Thoracic aorta (tissue), 2 donors: ENCODE measurements at regions not wholly inside any gene's neighbourhood (a gene's known extent, or its start where the extent isn't known, plus 50 kb on each side); places are given as distances from the start of the nearest gene placed in this dataset.

Experiments used
- ATAC-seq: fragments of 150-250 bp; one replicate; pipeline ENCODE4 v1.8.0; 2017; ENCODE audit warnings: low read depth; ENCODE audit not compliant: insufficient number of reproducible peaks, low FRiP score
- DNase-seq: peaks from one replicate; pipeline ENCODE4 v3.0.0-alpha.2; 2020; ENCODE audit warnings: low spot score
- H3K27ac ChIP-seq, 2 donors: fragments of 200-600 bp; sonication (generic); 1 replicate in 1 of 2; 2 replicates in 1 of 2; pipeline ENCODE4 v1.5.1; 2016; ENCODE audit warnings: mild to moderate bottlenecking in 2 of 2, moderate library complexity in 2 of 2
- H3K27me3 ChIP-seq: fragments of 200-600 bp; sonication (generic); replicated peaks from 2 replicates; pipeline ENCODE4 v1.6.0; 2016; ENCODE audit warnings: mild to moderate bottlenecking; ENCODE audit not compliant: insufficient read depth
- H3K36me3 ChIP-seq: fragments of 200-600 bp; sonication (generic); one replicate; pipeline ENCODE4 v1.5.1; 2016
- H3K4me1 ChIP-seq, 2 donors: fragments of 200-600 bp; sonication (generic); 1 replicate in 1 of 2; 2 replicates in 1 of 2; pipeline versions ENCODE4 v1.5.1 to v1.6.0; 2016; ENCODE audit warnings: low read depth in 2 of 2, mild to moderate bottlenecking in 1 of 2; ENCODE audit not compliant: control insufficient read depth in 1 of 2
- H3K4me3 ChIP-seq: fragments of 200-600 bp; sonication (generic); 2 replicates; pipeline ENCODE4 v1.5.1; 2016; ENCODE audit warnings: mild to moderate bottlenecking
- H3K9me3 ChIP-seq: fragments of 200-600 bp; sonication (generic); 2 replicates; pipeline ENCODE4 v1.5.1; 2016
- TF ChIP-seq, protein P1 (sequence below): fragments of 200-600 bp; sonication (generic); IDR thresholded peaks from one replicate; pipeline ENCODE4 v1.5.1; 2019; ENCODE audit warnings: antibody characterized with exemption

DNA sequence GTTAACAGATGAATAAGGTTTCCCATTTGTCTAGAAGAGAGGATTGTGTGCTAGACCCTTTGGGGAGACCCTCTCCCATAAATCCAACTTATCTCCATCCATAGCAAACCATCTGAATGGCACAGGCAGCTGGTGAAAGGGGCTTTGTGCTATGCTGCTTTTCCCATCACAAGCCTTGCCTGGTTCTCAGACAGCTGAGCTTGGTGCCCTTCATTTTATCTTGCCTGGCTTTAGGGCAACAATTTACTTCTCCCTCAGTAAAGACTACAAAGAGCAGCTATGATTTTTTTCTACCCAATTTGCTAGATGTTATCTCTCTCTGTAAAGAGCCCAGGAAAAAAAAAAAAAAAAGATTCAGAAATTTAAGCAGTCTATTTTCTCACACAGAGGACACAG, 117.0 kb upstream of the COL21A1 start:
- peaks cover 0 to 15% of the 10 kb centered on the region in 2 donors for H3K4me1 ChIP-seq
- H3K27ac ChIP-seq: no peak overlapping the region
- TF ChIP-seq, protein P1, sequence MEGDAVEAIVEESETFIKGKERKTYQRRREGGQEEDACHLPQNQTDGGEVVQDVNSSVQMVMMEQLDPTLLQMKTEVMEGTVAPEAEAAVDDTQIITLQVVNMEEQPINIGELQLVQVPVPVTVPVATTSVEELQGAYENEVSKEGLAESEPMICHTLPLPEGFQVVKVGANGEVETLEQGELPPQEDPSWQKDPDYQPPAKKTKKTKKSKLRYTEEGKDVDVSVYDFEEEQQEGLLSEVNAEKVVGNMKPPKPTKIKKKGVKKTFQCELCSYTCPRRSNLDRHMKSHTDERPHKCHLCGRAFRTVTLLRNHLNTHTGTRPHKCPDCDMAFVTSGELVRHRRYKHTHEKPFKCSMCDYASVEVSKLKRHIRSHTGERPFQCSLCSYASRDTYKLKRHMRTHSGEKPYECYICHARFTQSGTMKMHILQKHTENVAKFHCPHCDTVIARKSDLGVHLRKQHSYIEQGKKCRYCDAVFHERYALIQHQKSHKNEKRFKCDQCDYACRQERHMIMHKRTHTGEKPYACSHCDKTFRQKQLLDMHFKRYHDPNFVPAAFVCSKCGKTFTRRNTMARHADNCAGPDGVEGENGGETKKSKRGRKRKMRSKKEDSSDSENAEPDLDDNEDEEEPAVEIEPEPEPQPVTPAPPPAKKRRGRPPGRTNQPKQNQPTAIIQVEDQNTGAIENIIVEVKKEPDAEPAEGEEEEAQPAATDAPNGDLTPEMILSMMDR: no peak

DNA sequence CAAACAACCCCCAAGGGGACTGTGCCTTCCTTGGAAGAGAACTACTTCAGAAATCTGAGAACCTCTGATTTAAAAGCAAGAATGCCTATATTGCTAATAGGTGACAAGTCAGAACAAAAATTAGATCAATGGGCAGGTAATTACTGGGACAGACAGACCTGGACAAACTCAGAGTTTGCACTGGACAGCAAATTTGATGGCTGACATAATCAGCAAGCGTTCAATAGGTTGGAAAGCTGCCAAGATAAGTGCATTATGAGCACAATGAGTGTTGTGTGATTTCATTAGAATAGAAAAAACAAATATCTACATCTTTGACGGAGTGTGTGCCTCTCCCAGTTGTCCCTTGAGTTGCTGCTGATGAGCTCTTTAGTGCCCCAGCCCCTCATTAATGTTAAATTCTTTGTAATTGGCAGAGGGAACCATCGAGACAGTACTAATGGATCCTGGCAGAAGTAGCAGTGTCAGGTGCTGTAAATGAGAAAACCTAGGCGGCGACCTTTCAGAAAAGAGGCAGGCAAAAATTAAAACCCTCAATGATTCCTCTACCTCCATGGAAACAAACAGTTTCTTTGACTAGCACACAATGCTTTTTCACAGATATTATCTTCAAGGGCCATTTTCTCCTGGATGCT, 116.5 kb upstream of the COL21A1 start:
- DNase-seq (no peak), ATAC-seq (no peak)
- Histone ChIP-seq H3K4me3 (no peak overlapping the region), H3K27me3 (no peaks in the 10 kb centered on the region), H3K36me3 (no peaks in the 10 kb centered on the region), H3K27ac (no peak overlapping the region), H3K4me1 (peaks cover 0 to 15% of the 10 kb centered on the region in 2 donors), H3K9me3 (no peaks in the 10 kb centered on the region)
- TF ChIP-seq, protein P1: no peak

More for the DNA sequence above, 117.0 kb upstream of the COL21A1 start:
- ATAC-seq (no peak), DNase-seq (no peak)
- no peaks in the 10 kb centered on the region for H3K27me3 ChIP-seq
- H3K4me3 ChIP-seq: no peak overlapping the region
- H3K9me3 ChIP-seq: no peaks in the 10 kb centered on the region
- no peaks in the 10 kb centered on the region for H3K36me3 ChIP-seq

DNA sequence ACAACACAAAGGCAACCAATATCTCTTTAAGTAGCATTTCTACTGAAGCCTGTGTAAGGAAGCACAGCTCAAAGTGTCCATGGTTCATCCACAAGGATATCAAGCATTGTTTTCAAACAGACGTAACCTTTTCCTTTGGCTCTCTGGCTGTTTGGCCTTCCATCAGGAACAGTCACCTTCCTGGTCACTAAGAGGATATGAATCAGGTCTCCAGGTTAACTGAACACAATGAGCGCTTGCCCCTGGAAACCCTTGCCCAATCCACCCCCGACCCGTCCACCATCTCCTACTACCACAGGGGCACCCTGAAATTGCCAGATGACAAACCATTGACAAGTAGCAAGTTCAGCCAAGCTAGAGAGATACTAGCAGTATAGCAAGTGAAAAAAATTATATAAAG, 114.4 kb upstream of the COL21A1 start:
- Histone ChIP-seq H3K4me1 (peaks cover 0 to 15% of the 10 kb centered on the region in 2 donors), H3K36me3 (no peaks in the 10 kb centered on the region), H3K27ac (no peak overlapping the region), H3K27me3 (no peaks in the 10 kb centered on the region), H3K4me3 (no peak overlapping the region), H3K9me3 (no peaks in the 10 kb centered on the region)
- no peak for ATAC-seq
- TF ChIP-seq, protein P1: no peak
- DNase-seq: no peak

DNA sequence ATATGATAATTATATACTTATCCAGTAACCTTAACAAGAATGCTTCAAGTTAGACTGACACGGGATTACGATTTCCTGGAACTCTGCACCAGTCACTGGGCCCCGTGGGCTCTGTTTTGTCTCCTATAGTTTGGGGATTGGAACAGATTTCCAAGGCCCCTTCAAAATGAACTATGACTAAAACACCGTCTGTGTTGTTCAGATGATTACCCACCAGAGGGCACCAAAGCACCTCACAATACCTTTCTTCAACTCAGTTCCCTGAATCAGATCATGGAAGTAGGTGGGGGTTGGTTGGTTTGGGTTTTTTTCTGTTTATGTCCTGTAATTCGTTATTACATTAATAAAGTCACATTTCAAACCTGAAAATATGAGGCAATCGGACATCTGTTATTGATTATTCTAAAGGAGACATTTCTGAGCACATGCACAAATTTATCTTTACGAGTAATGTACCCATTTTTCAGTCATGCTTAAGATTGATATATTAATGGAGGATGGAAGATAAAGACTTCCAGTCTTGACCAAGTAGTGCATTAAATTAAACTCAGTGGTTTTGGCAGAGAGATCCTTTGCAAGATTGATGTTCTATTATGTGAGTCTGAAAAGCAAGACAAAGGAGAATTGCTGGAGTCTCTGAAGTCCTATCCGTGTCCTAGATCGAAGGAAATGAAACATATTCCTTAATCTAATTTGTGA, 112.0 kb upstream of the COL21A1 start:
- no peaks in the 10 kb centered on the region for H3K9me3 ChIP-seq
- TF ChIP-seq, protein P1: peak; percentile 82
- DNase-seq: peak; percentile 38
- no peak overlapping the region for H3K27ac ChIP-seq
- H3K4me1 ChIP-seq: peaks cover 0 to 3% of the 10 kb centered on the region in 2 donors
- peak; percentile 71 for ATAC-seq
- H3K4me3 ChIP-seq: no peak overlapping the region
- no peaks in the 10 kb centered on the region for H3K36me3 ChIP-seq
- no peaks in the 10 kb centered on the region for H3K27me3 ChIP-seq

DNA sequence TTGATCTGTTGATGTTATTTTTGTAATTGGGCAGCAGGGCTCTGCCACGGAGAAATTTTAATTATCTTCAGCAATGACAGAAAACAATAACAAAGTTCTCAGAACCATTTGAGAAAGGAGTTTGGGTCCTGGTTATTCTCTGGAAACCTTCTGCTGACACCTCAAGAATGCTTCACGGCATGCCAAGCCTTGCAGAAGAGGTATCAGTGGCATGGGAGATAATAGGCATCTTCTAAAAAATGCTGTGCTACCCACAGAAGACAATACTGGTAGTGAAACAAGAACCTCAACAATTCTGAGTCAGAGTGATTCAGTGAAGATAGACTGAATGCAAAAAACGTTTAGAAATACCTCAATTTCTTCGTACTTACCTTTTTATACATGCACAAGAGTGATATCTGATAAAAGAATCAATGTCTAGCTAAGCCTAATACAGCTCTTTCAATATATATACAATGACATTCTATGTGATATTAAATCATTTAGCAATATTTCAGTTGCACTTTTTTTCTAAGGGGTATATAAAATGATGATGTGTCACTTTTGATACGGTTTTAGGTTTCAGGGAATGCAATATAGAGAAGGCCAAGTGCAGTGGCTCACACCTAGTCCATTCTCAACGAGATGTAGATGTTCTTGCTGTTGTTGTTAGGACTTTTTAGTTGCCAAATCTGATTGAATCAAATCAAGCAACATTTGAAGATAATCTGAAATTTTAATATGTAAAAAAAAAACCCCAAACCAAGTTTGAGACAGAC, 110.4 kb upstream of the COL21A1 start:
- TF ChIP-seq, protein P1: no peak
- no peak for ATAC-seq
- H3K36me3 ChIP-seq: no peaks in the 10 kb centered on the region
- H3K27me3 ChIP-seq: no peaks in the 10 kb centered on the region
- no peak overlapping the region for H3K27ac ChIP-seq
- H3K9me3 ChIP-seq: peaks cover 3% of the 10 kb centered on the region
- no peak for DNase-seq
- no peaks in the 10 kb centered on the region for H3K4me1 ChIP-seq
- H3K4me3 ChIP-seq: no peak overlapping the region
